ENCODE measurements at regions not wholly inside any gene's neighbourhood (a gene's known extent, or its start where the extent isn't known, plus 50 kb on each side); places are given as distances from the start of the nearest gene placed in this dataset.

GRCh38 chr1:219797683-219798082, 130.7 kb downstream of the SLC30A10 start:
- Histone ChIP-seq H3K27me3 (ENCODE audit: low read length) (no peaks in the 10 kb centered on the region), H3K79me2 (ENCODE audit: insufficient read depth, low read length) (no peaks in the 10 kb centered on the region), H3K9me3 (ENCODE audit: insufficient read depth, low read length) (no peaks in the 10 kb centered on the region), H3K4me3 (ENCODE audit: insufficient read depth, low read length, poor library complexity, severe bottlenecking) (no peak overlapping the region), H3F3A (ENCODE audit: insufficient read depth) (no peaks in the 10 kb centered on the region), H3K9me2 (replicated peaks; ENCODE audit: insufficient read depth, low read length) (no peaks in the 10 kb centered on the region), H3K9ac (ENCODE audit: low read length) (no peak overlapping the region), H2AFZ (ENCODE audit: low read depth, low read length, severe bottlenecking) (no peak overlapping the region), H3K4me2 (ENCODE audit: low read depth, low read length, poor library complexity, severe bottlenecking) (no peak overlapping the region), H4K20me1 (ENCODE audit: low read depth, low read length) (no peaks in the 10 kb centered on the region), H3K27ac (ENCODE audit: low read depth, low read length) (no peak overlapping the region), H3K36me3 (ENCODE audit: low read length) (no peaks in the 10 kb centered on the region)
- TF ChIP-seq CTCF (IDR thresholded peaks at IDR 0.05; ENCODE audit: insufficient read depth, low read length, poor library complexity, severe bottlenecking) (no peak), EZH2phosphoT487 (conservative IDR thresholded peaks at IDR 0.05; ENCODE audit: low read length) (no peak)

DNA sequence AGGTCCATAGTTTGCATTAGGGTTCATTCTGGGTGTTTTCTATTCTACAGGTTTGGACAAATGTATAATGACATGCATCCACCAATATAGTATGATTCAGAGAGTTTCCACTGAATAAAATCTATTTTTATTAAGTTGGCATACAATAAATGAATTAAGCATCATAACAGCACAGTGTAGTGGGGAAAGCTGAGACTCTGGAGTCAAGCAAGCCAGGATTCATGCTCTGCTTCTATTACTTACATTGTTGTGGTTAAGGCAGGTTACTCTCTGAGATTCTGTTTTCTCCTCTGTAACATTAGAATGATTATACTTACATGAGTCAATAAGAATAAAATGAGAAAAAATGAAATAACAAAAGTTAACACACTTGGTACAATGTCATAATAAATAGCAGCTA, 131.3 kb downstream of the SLC30A10 start:
- Histone ChIP-seq H3K9ac (ENCODE audit: low read length) (no peak overlapping the region), H3K27ac (ENCODE audit: low read depth, low read length) (no peak overlapping the region), H3F3A (ENCODE audit: insufficient read depth) (no peaks in the 10 kb centered on the region), H3K79me2 (ENCODE audit: insufficient read depth, low read length) (no peaks in the 10 kb centered on the region), H3K9me2 (replicated peaks; ENCODE audit: insufficient read depth, low read length) (no peaks in the 10 kb centered on the region), H3K4me2 (ENCODE audit: low read depth, low read length, poor library complexity, severe bottlenecking) (no peak overlapping the region), H3K9me3 (ENCODE audit: insufficient read depth, low read length) (no peaks in the 10 kb centered on the region), H3K27me3 (ENCODE audit: low read length) (no peaks in the 10 kb centered on the region), H3K4me3 (ENCODE audit: insufficient read depth, low read length, poor library complexity, severe bottlenecking) (no peak overlapping the region), H4K20me1 (ENCODE audit: low read depth, low read length) (no peaks in the 10 kb centered on the region), H2AFZ (ENCODE audit: low read depth, low read length, severe bottlenecking) (no peak overlapping the region), H3K36me3 (ENCODE audit: low read length) (no peaks in the 10 kb centered on the region)
- TF ChIP-seq CTCF (IDR thresholded peaks at IDR 0.05; ENCODE audit: insufficient read depth, low read length, poor library complexity, severe bottlenecking) (no peak), EZH2phosphoT487 (conservative IDR thresholded peaks at IDR 0.05; ENCODE audit: low read length) (no peak)

GRCh38 chr1:219795363-219795917, 132.9 kb downstream of the SLC30A10 start:
- no peak overlapping the region for H3K27ac ChIP-seq (ENCODE audit: low read depth, low read length)
- no peaks in the 10 kb centered on the region for H3K79me2 ChIP-seq (ENCODE audit: insufficient read depth, low read length)
- no peak overlapping the region for H3K9ac ChIP-seq (ENCODE audit: low read length)
- H4K20me1 ChIP-seq (ENCODE audit: low read depth, low read length): no peaks in the 10 kb centered on the region
- no peaks in the 10 kb centered on the region for H3F3A ChIP-seq (ENCODE audit: insufficient read depth)
- no peak overlapping the region for H3K4me2 ChIP-seq (ENCODE audit: low read depth, low read length, poor library complexity, severe bottlenecking)
- no peaks in the 10 kb centered on the region for H3K36me3 ChIP-seq (ENCODE audit: low read length)
- H3K9me2 ChIP-seq (replicated peaks; ENCODE audit: insufficient read depth, low read length): no peaks in the 10 kb centered on the region
- H2AFZ ChIP-seq (ENCODE audit: low read depth, low read length, severe bottlenecking): no peak overlapping the region
- TF ChIP-seq EZH2phosphoT487 (conservative IDR thresholded peaks at IDR 0.05; ENCODE audit: low read length) (no peak), CTCF (IDR thresholded peaks at IDR 0.05; ENCODE audit: insufficient read depth, low read length, poor library complexity, severe bottlenecking) (no peak)
- no peaks in the 10 kb centered on the region for H3K9me3 ChIP-seq (ENCODE audit: insufficient read depth, low read length)
- no peaks in the 10 kb centered on the region for H3K27me3 ChIP-seq (ENCODE audit: low read length)
- no peak overlapping the region for H3K4me3 ChIP-seq (ENCODE audit: insufficient read depth, low read length, poor library complexity, severe bottlenecking)
